GM23338 (cell line): ENCODE measurements at regions not wholly inside any gene's neighbourhood (a gene's known extent, or its start where the extent isn't known, plus 50 kb on each side); places are given as distances from the start of the nearest gene placed in this dataset.

Experiments used
- ATAC-seq: fragments of 200-7000 bp; cut with Tn5 transposase; 3 replicates; pipeline ENCODE4 v1.9.1; 2020
- DNase-seq: peaks from one replicate; pipeline ENCODE4 v3.0.0-alpha.2; 2015; ENCODE audit warnings: low spot score
- H2AFZ ChIP-seq: fragments of 200-600 bp; sonication (generic); 2 replicates; pipeline ENCODE4 v1.8.0; 2016; ENCODE audit warnings: antibody characterized with exemption, mild to moderate bottlenecking, moderate library complexity
- H3F3A ChIP-seq: fragments of 200-600 bp; sonication (generic); replicated peaks from 2 replicates; pipeline ENCODE4 v1.8.0; 2017; ENCODE audit warnings: antibody characterized with exemption, mixed run types, low read depth
- H3K27ac ChIP-seq: fragments of 200-600 bp; sonication (generic); 2 replicates; pipeline ENCODE4 v1.6.1; 2016; ENCODE audit warnings: low read depth
- H3K27me3 ChIP-seq: fragments of 200-600 bp; sonication (generic); 2 replicates; pipeline ENCODE4 v1.8.0; 2016; ENCODE audit warnings: mild to moderate bottlenecking, mixed run types, moderate library complexity; ENCODE audit not compliant: insufficient read depth
- H3K36me3 ChIP-seq: fragments of 200-600 bp; sonication (generic); 2 replicates; pipeline ENCODE4 v1.8.0; 2016; ENCODE audit warnings: mild to moderate bottlenecking; ENCODE audit not compliant: insufficient read depth
- H3K4me1 ChIP-seq: fragments of 200-600 bp; sonication (generic); 2 replicates; pipeline ENCODE4 v1.8.0; 2016; ENCODE audit warnings: mild to moderate bottlenecking, moderate library complexity; ENCODE audit not compliant: insufficient read depth
- H3K4me2 ChIP-seq: fragments of 200-600 bp; sonication (generic); 2 replicates; pipeline ENCODE4 v1.7.1; 2017; ENCODE audit warnings: mixed run types
- H3K4me3 ChIP-seq: fragments of 200-600 bp; sonication (generic); 2 replicates; pipeline ENCODE4 v1.6.1; 2016; ENCODE audit warnings: mixed run types
- H3K79me2 ChIP-seq: fragments of 200-600 bp; sonication (generic); replicated peaks from 2 replicates; pipeline ENCODE4 v1.8.0; 2017; ENCODE audit warnings: mild to moderate bottlenecking; ENCODE audit not compliant: insufficient read depth
- H3K9me2 ChIP-seq: fragments of 200-600 bp; sonication (generic); 2 replicates; pipeline ENCODE4 v1.8.0; 2017; ENCODE audit not compliant: insufficient read depth
- H4K20me1 ChIP-seq: fragments of 200-600 bp; sonication (generic); replicated peaks from 2 replicates; pipeline ENCODE4 v1.8.0; 2017; ENCODE audit warnings: mild to moderate bottlenecking; ENCODE audit not compliant: insufficient read depth
- H3K27ac Mint-ChIP-seq: 2 replicates; pipeline ENCODE4 v1.8.0; 2020; ENCODE audit warnings: inconsistent platforms, mild to moderate bottlenecking, moderate library complexity, mixed read lengths
- H3K27me3 Mint-ChIP-seq: 3 replicates; pipeline ENCODE4 v1.8.0; 2022; ENCODE audit warnings: low read depth, mild to moderate bottlenecking, moderate library complexity, mixed read lengths, inconsistent platforms; ENCODE audit not compliant: insufficient read depth, poor library complexity
- H3K36me3 Mint-ChIP-seq: 3 replicates; pipeline ENCODE4 v1.8.0; 2021; ENCODE audit warnings: low read depth, mild to moderate bottlenecking, inconsistent platforms, moderate library complexity, mixed read lengths
- H3K4me1 Mint-ChIP-seq: 3 replicates; pipeline ENCODE4 v1.8.0; 2020; ENCODE audit warnings: mild to moderate bottlenecking, inconsistent platforms, mixed read lengths
- H3K4me3 Mint-ChIP-seq: 3 replicates; pipeline ENCODE4 v1.8.0; 2021; ENCODE audit warnings: moderate library complexity, mild to moderate bottlenecking, inconsistent platforms, mixed read lengths
- H3K9me3 Mint-ChIP-seq: 3 replicates; pipeline ENCODE4 v1.8.0; 2020; ENCODE audit warnings: moderate library complexity, mild to moderate bottlenecking, inconsistent platforms, mixed read lengths
- CREB1 ChIP-seq: fragments of 250-450 bp; sonication (Bioruptor Pico); IDR thresholded peaks from 2 replicates; pipeline ENCODE4 v1.5.0; 2020; ENCODE audit warnings: low read depth, mild to moderate bottlenecking, moderate library complexity
- EZH2 ChIP-seq: fragments of 200-600 bp; sonication (generic); IDR thresholded peaks from one replicate; pipeline ENCODE4 v1.8.0; 2017; ENCODE audit warnings: antibody characterized with exemption, mild to moderate bottlenecking, low read depth; ENCODE audit not compliant: unreplicated experiment
- EZH2phosphoT487 ChIP-seq: fragments of 200-600 bp; sonication (generic); IDR thresholded peaks from one replicate; pipeline ENCODE4 v1.8.1; 2018; ENCODE audit warnings: antibody characterized with exemption; ENCODE audit not compliant: unreplicated experiment
- NANOG ChIP-seq: IDR thresholded peaks from 2 replicates; pipeline ENCODE4 v1.6.1; 2016; ENCODE audit warnings: antibody characterized with exemption, borderline replicate concordance
- ZNF114 ChIP-seq: fragments of 250-450 bp; sonication (Bioruptor Pico); IDR thresholded peaks from 2 replicates; pipeline ENCODE4 v1.5.0; 2020; ENCODE audit warnings: mild to moderate bottlenecking, moderate library complexity
- ZNF331 ChIP-seq: fragments of 250-450 bp; sonication (Bioruptor Pico); IDR thresholded peaks from 2 replicates; pipeline ENCODE4 v1.5.0; 2020; ENCODE audit warnings: low read depth, mild to moderate bottlenecking, moderate library complexity
- TF ChIP-seq, protein P1 (sequence below): fragments of 250-450 bp; sonication (Bioruptor Pico); IDR thresholded peaks from 2 replicates; pipeline ENCODE4 v1.5.0; 2020; ENCODE audit warnings: mild to moderate bottlenecking, moderate library complexity

DNA sequence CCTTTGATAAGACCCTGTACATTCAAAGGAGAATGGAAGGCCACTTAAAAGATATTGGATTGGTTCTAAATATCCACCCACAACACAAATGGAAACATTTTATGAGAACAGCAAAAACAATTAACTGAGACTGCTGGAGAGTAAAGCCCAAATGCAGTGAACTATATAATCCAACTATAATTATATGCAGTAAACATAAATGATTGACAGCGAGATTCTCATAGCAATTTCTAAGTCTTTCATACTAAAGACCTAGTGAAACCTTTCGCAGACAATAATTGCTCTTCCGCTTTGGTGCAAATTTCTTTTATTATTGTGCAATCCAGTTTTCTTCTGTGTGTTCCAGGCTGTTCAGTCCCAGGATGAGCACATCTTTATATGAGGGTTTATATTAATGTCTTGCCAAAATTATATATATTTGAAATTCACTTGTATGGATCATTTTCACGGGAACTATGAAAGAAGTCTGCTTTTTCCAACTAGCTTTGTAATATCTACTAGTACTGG is 190.9 kb downstream of the ST6GAL2 start:
- DNase-seq: no peak
- H3K27me3 Mint-ChIP-seq: peaks cover 3% of the 10 kb centered on the region
- no peaks in the 10 kb centered on the region for H4K20me1 ChIP-seq
- no peak for ATAC-seq
- no peaks in the 10 kb centered on the region; the same call in 2 of the 3 replicates for H3K36me3 Mint-ChIP-seq
- H3F3A ChIP-seq: no peaks in the 10 kb centered on the region
- H3K27ac ChIP-seq: no peak overlapping the region
- H3K9me3 Mint-ChIP-seq: no peaks in the 10 kb centered on the region; the same call in 2 of the 3 replicates
- H3K9me2 ChIP-seq: peaks cover 11% of the 10 kb centered on the region; the same call in 1 of the 2 replicates
- H3K4me3 ChIP-seq: no peak overlapping the region
- no peaks in the 10 kb centered on the region for H3K36me3 ChIP-seq
- H3K27me3 ChIP-seq: no peaks in the 10 kb centered on the region
- H3K4me1 ChIP-seq: no peaks in the 10 kb centered on the region
- H3K27ac Mint-ChIP-seq: no peak overlapping the region
- no peak overlapping the region for H3K4me2 ChIP-seq
- TF ChIP-seq CREB1 (CRISPR knock-in tag) (no peak), NANOG (no peak), EZH2 (no peak), EZH2phosphoT487 (no peak), ZNF114 (CRISPR knock-in tag) (no peak), ZNF331 (CRISPR knock-in tag) (no peak)
- TF ChIP-seq, protein P1, sequence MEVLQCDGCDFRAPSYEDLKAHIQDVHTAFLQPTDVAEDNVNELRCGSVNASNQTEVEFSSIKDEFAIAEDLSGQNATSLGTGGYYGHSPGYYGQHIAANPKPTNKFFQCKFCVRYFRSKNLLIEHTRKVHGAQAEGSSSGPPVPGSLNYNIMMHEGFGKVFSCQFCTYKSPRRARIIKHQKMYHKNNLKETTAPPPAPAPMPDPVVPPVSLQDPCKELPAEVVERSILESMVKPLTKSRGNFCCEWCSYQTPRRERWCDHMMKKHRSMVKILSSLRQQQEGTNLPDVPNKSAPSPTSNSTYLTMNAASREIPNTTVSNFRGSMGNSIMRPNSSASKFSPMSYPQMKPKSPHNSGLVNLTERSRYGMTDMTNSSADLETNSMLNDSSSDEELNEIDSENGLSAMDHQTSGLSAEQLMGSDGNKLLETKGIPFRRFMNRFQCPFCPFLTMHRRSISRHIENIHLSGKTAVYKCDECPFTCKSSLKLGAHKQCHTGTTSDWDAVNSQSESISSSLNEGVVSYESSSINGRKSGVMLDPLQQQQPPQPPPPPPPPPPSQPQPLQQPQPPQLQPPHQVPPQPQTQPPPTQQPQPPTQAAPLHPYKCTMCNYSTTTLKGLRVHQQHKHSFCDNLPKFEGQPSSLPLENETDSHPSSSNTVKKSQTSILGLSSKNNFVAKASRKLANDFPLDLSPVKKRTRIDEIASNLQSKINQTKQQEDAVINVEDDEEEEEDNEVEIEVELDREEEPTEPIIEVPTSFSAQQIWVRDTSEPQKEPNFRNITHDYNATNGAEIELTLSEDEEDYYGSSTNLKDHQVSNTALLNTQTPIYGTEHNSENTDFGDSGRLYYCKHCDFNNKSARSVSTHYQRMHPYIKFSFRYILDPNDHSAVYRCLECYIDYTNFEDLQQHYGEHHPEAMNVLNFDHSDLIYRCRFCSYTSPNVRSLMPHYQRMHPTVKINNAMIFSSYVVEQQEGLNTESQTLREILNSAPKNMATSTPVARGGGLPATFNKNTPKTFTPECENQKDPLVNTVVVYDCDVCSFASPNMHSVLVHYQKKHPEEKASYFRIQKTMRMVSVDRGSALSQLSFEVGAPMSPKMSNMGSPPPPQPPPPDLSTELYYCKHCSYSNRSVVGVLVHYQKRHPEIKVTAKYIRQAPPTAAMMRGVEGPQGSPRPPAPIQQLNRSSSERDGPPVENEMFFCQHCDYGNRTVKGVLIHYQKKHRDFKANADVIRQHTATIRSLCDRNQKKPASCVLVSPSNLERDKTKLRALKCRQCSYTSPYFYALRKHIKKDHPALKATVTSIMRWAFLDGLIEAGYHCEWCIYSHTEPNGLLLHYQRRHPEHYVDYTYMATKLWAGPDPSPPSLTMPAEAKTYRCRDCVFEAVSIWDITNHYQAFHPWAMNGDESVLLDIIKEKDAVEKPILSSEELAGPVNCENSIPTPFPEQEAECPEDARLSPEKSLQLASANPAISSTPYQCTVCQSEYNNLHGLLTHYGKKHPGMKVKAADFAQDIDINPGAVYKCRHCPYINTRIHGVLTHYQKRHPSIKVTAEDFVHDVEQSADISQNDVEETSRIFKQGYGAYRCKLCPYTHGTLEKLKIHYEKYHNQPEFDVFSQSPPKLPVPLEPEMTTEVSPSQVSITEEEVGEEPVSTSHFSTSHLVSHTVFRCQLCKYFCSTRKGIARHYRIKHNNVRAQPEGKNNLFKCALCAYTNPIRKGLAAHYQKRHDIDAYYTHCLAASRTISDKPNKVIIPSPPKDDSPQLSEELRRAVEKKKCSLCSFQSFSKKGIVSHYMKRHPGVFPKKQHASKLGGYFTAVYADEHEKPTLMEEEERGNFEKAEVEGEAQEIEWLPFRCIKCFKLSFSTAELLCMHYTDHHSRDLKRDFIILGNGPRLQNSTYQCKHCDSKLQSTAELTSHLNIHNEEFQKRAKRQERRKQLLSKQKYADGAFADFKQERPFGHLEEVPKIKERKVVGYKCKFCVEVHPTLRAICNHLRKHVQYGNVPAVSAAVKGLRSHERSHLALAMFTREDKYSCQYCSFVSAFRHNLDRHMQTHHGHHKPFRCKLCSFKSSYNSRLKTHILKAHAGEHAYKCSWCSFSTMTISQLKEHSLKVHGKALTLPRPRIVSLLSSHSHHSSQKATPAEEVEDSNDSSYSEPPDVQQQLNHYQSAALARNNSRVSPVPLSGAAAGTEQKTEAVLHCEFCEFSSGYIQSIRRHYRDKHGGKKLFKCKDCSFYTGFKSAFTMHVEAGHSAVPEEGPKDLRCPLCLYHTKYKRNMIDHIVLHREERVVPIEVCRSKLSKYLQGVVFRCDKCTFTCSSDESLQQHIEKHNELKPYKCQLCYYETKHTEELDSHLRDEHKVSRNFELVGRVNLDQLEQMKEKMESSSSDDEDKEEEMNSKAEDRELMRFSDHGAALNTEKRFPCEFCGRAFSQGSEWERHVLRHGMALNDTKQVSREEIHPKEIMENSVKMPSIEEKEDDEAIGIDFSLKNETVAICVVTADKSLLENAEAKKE (CRISPR knock-in tag): no peak
- H3K79me2 ChIP-seq: no peaks in the 10 kb centered on the region
- H3K4me1 Mint-ChIP-seq: no peaks in the 10 kb centered on the region
- H2AFZ ChIP-seq: no peak overlapping the region
- no peak overlapping the region for H3K4me3 Mint-ChIP-seq
